Panc1 (cell line): ENCODE measurements at regions not wholly inside any gene's neighbourhood (a gene's known extent, or its start where the extent isn't known, plus 50 kb on each side); places are given as distances from the start of the nearest gene placed in this dataset.

Experiments
- POLR2AphosphoS5 ChIP-seq: IDR thresholded peaks from 2 replicates; pipeline ENCODE4 v1.6.1; 2012; ENCODE audit warnings: mild to moderate bottlenecking, low read depth, low read length, moderate library complexity
- REST ChIP-seq, 2 experiments: IDR thresholded peaks; 2 replicates each; pipeline ENCODE4 v1.6.1; 2011 to 2012; ENCODE audit warnings: low read depth in 2 of 2, control low read depth in 1 of 2, low read length in 1 of 2, mild to moderate bottlenecking in 1 of 2, moderate library complexity in 1 of 2; ENCODE audit not compliant: insufficient read depth in 1 of 2
- TF ChIP-seq, protein P1 (sequence below): fragments of 450-650 bp; IDR thresholded peaks from 2 replicates; pipeline ENCODE4 v1.5.1; 2017; ENCODE audit warnings: mild to moderate bottlenecking

DNA sequence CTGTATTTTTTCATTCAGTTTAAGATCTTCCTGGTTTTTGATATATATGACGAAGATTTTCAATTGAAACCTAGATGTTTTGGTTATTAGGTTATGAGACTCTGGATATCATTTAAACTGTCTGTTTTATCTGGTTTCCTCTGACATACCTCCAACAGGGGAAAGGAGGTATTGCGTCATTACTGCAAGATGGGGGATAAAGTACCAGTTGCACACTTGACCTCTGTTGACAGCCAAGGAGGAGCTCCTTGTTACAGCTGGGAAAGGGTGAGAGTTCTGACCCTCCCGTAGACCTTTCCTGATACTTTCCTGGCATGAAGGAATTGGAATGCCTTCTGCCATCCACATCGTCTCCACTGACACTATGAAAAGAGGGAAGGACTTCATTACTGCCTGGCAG lies 82.0 kb upstream of the SHISA2 start:
- TF ChIP-seq, protein P1, sequence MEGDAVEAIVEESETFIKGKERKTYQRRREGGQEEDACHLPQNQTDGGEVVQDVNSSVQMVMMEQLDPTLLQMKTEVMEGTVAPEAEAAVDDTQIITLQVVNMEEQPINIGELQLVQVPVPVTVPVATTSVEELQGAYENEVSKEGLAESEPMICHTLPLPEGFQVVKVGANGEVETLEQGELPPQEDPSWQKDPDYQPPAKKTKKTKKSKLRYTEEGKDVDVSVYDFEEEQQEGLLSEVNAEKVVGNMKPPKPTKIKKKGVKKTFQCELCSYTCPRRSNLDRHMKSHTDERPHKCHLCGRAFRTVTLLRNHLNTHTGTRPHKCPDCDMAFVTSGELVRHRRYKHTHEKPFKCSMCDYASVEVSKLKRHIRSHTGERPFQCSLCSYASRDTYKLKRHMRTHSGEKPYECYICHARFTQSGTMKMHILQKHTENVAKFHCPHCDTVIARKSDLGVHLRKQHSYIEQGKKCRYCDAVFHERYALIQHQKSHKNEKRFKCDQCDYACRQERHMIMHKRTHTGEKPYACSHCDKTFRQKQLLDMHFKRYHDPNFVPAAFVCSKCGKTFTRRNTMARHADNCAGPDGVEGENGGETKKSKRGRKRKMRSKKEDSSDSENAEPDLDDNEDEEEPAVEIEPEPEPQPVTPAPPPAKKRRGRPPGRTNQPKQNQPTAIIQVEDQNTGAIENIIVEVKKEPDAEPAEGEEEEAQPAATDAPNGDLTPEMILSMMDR, result no peak
- TF ChIP-seq POLR2AphosphoS5 (no peak), REST (IDR thresholded peaks at IDR 0.05; ENCODE audit: insufficient read depth in 1 of 2, low read depth in 2 of 2, low read length in 1 of 2) (no peak)
